A549 (cell line): ENCODE measurements at regions not wholly inside any gene's neighbourhood (a gene's known extent, or its start where the extent isn't known, plus 50 kb on each side); places are given as distances from the start of the nearest gene placed in this dataset.

Experiments used
- ATAC-seq, 2 experiments: fragments of 200-7000 bp in 1 of 2; fragments of >200 bp in 1 of 2; cut with Nextera tagmentation in 1 of 2; cut with Tn5 transposase in 1 of 2; 3 replicates each; pipeline versions ENCODE4 v1.8.0 to v1.9.1; 2018 to 2020; ENCODE audit warnings: mild to moderate bottlenecking in 1 of 2, moderate library complexity in 1 of 2
- CTCF ChIA-PET: fragments of 300-600 bp; sonication (Branson Sonifier 250); formaldehyde crosslinking; extraction: SDS; loops from one replicate; lab custom pipeline; 2021; ENCODE audit warnings: antibody characterized with exemption, inconsistent platforms; lab: Yijun Ruan, JAX
- POLR2A ChIA-PET: fragments of 350-600 bp; formaldehyde crosslinking; extraction: SDS; loops from one replicate; lab custom pipeline; 2021; ENCODE audit warnings: antibody characterized with exemption, inconsistent platforms; lab: Yijun Ruan, JAX
- DNase-seq, 2 experiments: peaks; one replicate each; pipeline versions ENCODE4 v3.0.0 to v3.0.0-alpha.2; 2011 to 2016; ENCODE audit warnings: low read depth in 1 of 2, low spot score in 1 of 2
- FAIRE-seq: peaks from 2 replicates; lab custom pipeline; 2011; peaks lifted over from hg19 to GRCh38; lab: Jason Lieb, UNC
- H3K27ac ChIP-seq, 2 experiments: fragments of >200 bp; sonication (Bioruptor Twin); formaldehyde crosslinking; 3 replicates each; pipeline ENCODE4 v1.5.1; 2016 to 2017
- H3K4me1 ChIP-seq: fragments of >200 bp; sonication (Bioruptor Twin); formaldehyde crosslinking; 3 replicates; pipeline ENCODE4 v1.6.1; 2016
- H3K4me2 ChIP-seq: fragments of >200 bp; sonication (Bioruptor Twin); formaldehyde crosslinking; 3 replicates; pipeline ENCODE4 v1.6.1; 2016
- H3K4me3 ChIP-seq: fragments of >200 bp; sonication (Bioruptor Twin); formaldehyde crosslinking; 3 replicates; pipeline ENCODE4 v1.5.1; 2016
- H3K9me3 ChIP-seq: fragments of >200 bp; sonication (Bioruptor Twin); formaldehyde crosslinking; 3 replicates; pipeline ENCODE4 v1.6.1; 2016
- ATOH8 ChIP-seq: fragments of 250-450 bp; sonication (Bioruptor Pico); IDR thresholded peaks from 2 replicates; pipeline ENCODE4 v1.5.0; 2020; ENCODE audit warnings: low read depth, mild to moderate bottlenecking, moderate library complexity
- CBX8 ChIP-seq: fragments of 200-600 bp; sonication (generic); IDR thresholded peaks from 2 replicates; pipeline ENCODE4 v1.6.1; 2016
- E2F6 ChIP-seq: IDR thresholded peaks from 2 replicates; pipeline ENCODE4 v1.6.1; 2012; ENCODE audit warnings: low read depth, borderline replicate concordance
- EP300 ChIP-seq, 2 experiments: fragments of >200 bp; sonication (Bioruptor Twin); formaldehyde crosslinking; IDR thresholded peaks; 2 replicates in 1 of 2; 3 replicates in 1 of 2; pipeline ENCODE4 v1.6.1; 2016 to 2017
- FOSB ChIP-seq: fragments of 250-450 bp; sonication (Bioruptor Pico); IDR thresholded peaks from 2 replicates; pipeline ENCODE4 v1.5.0; 2020; ENCODE audit warnings: mild to moderate bottlenecking, moderate library complexity
- FOXS1 ChIP-seq: fragments of 250-450 bp; sonication (Bioruptor Pico); IDR thresholded peaks from 2 replicates; pipeline ENCODE4 v1.5.0; 2020; ENCODE audit warnings: mild to moderate bottlenecking, moderate library complexity
- HES2 ChIP-seq: fragments of >200 bp; sonication (Bioruptor Twin); formaldehyde crosslinking; IDR thresholded peaks from 2 replicates; pipeline ENCODE4 v1.6.1; 2016
- HMGXB4 ChIP-seq: fragments of 250-450 bp; sonication (Bioruptor Pico); IDR thresholded peaks from 2 replicates; pipeline ENCODE4 v1.5.0; 2021; ENCODE audit warnings: mild to moderate bottlenecking, moderate library complexity, borderline replicate concordance
- HOXA7 ChIP-seq: fragments of 250-450 bp; sonication (Bioruptor Pico); IDR thresholded peaks from 2 replicates; pipeline ENCODE4 v1.5.0; 2020; ENCODE audit warnings: mild to moderate bottlenecking, moderate library complexity
- KDM5A ChIP-seq: fragments of 200-600 bp; sonication (generic); IDR thresholded peaks from 2 replicates; pipeline ENCODE4 v1.6.1; 2016; ENCODE audit warnings: antibody characterized with exemption, mild to moderate bottlenecking
- PBX3 ChIP-seq: IDR thresholded peaks from 2 replicates; pipeline ENCODE4 v1.6.1; 2012
- POLR2A ChIP-seq: IDR thresholded peaks from 2 replicates; pipeline ENCODE4 v1.6.1; 2012; ENCODE audit warnings: mild to moderate bottlenecking, low read length
- RFX5 ChIP-seq: fragments of 450-650 bp; IDR thresholded peaks from 2 replicates; pipeline ENCODE4 v1.7.1; 2014; ENCODE audit warnings: antibody characterized with exemption, mild to moderate bottlenecking, moderate library complexity
- TP53 ChIP-seq: fragments of 250-450 bp; sonication (Bioruptor Pico); IDR thresholded peaks from 2 replicates; pipeline ENCODE4 v1.5.0; 2021; ENCODE audit warnings: mild to moderate bottlenecking, moderate library complexity
- WGBS: methylation state at CpG from one replicate; pipeline ENCODE4 v1.1.6; 2017; ENCODE audit errors: missing lambda C conversion rate; 5-methylcytosine and 5-hydroxymethylcytosine counted together

GRCh38 chr13:39963612-39964011, 308.1 kb downstream of the COG6 start:
- ATAC-seq (no peak), FAIRE-seq (no peak), DNase-seq (no peak)
- Histone ChIP-seq H3K4me1 (no peaks in the 10 kb centered on the region), H3K4me3 (no peak overlapping the region), H3K9me3 (no peaks in the 10 kb centered on the region), H3K27ac (no peak overlapping the region), H3K4me2 (no peak overlapping the region)
- TF ChIP-seq FOXS1 (CRISPR knock-in tag), result no peak
- no peak for TF ChIP-seq EP300 (IDR thresholded peaks at IDR 0.05)
- no peak for TF ChIP-seq RFX5
- CTCF ChIA-PET, result no interaction called here
- POLR2A ChIA-PET, result no interaction called here
- WGBS, result 8% methylated on average over 1 of the region's 1 CpG

GRCh38 chr13:39965309-39965708, 309.8 kb downstream of the COG6 start:
- POLR2A ChIA-PET, result no interaction called here
- Histone ChIP-seq H3K4me3 (no peak overlapping the region), H3K4me2 (no peak overlapping the region), H3K9me3 (no peaks in the 10 kb centered on the region), H3K4me1 (no peaks in the 10 kb centered on the region), H3K27ac (no peak overlapping the region)
- DNase-seq, result no peak
- WGBS, result 60% methylated on average over 3 of the region's 3 CpGs
- CTCF ChIA-PET, result interaction anchor here (1.1 kb wide), 2 partner anchors 13 to 23 kb away, joined by 3 read pairs; no protein-coding TSS in a partner anchor
- FAIRE-seq, result no peak
- ATAC-seq, result no peak
- no peak for TF ChIP-seq PBX3
- TF ChIP-seq E2F6, result no peak
- TF ChIP-seq KDM5A, result no peak
- no peak for TF ChIP-seq HES2

- CTCF ChIA-PET, result interaction anchor here (1.1 kb wide), 1 partner anchor 29 kb away, joined by 3 read pairs; no protein-coding TSS in a partner anchor
- FAIRE-seq, result no peak
These were observed 311.9 kb downstream of the COG6 start for GRCh38 chr13:39967199-39967959.

More at GRCh38 chr13:39967199-39967959, 311.9 kb downstream of the COG6 start:
- DNase-seq, result no peak
- Histone ChIP-seq H3K27ac (no peak overlapping the region), H3K4me3 (no peak overlapping the region), H3K4me1 (no peaks in the 10 kb centered on the region), H3K9me3 (no peaks in the 10 kb centered on the region), H3K4me2 (no peak overlapping the region)
- no peak for ATAC-seq
- no peak for TF ChIP-seq FOSB (CRISPR knock-in tag)
- no peak for TF ChIP-seq HMGXB4
- no peak for TF ChIP-seq POLR2A
- TF ChIP-seq TP53, result no peak
- no peak for TF ChIP-seq CBX8
- TF ChIP-seq ATOH8 (CRISPR knock-in tag), result no peak
- no peak for TF ChIP-seq HOXA7 (CRISPR knock-in tag)
- POLR2A ChIA-PET, result no interaction called here
- WGBS, result 34% methylated on average over 4 of the region's 4 CpGs
